ENCODE measurements at regions not wholly inside any gene's neighbourhood (a gene's known extent, or its start where the extent isn't known, plus 50 kb on each side); places are given as distances from the start of the nearest gene placed in this dataset.

DNA sequence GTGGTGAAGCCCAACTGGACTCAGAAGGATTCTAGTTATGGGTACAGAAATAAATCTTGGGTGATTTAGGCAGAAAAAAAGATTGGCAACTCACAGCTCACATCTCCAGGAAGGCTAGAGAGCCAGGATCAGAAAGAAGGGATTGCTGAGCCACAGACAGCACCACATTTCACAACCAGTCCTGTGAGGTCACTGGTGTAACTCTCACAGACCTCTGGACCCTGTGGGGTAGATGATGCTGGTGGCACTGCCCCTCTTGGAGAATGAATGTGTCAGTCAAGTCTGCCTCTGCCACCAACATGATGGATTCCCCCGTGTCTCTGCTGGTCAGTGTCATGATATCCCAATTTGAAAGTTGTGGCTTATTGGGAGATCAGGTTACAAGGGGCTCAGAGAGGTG lies 70.9 kb upstream of the HMCN1 start:
- Histone ChIP-seq H3K4me1 (no peaks in the 10 kb centered on the region), H3K27me3 (no peaks in the 10 kb centered on the region), H3K36me3 (no peaks in the 10 kb centered on the region), H3K27ac (no peak overlapping the region), H3K4me3 (no peak overlapping the region), H3K9me3 (no peaks in the 10 kb centered on the region)
- no peak for TF ChIP-seq POLR2A (IDR thresholded peaks at IDR 0.05)
- TF ChIP-seq, protein P1, sequence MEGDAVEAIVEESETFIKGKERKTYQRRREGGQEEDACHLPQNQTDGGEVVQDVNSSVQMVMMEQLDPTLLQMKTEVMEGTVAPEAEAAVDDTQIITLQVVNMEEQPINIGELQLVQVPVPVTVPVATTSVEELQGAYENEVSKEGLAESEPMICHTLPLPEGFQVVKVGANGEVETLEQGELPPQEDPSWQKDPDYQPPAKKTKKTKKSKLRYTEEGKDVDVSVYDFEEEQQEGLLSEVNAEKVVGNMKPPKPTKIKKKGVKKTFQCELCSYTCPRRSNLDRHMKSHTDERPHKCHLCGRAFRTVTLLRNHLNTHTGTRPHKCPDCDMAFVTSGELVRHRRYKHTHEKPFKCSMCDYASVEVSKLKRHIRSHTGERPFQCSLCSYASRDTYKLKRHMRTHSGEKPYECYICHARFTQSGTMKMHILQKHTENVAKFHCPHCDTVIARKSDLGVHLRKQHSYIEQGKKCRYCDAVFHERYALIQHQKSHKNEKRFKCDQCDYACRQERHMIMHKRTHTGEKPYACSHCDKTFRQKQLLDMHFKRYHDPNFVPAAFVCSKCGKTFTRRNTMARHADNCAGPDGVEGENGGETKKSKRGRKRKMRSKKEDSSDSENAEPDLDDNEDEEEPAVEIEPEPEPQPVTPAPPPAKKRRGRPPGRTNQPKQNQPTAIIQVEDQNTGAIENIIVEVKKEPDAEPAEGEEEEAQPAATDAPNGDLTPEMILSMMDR (IDR thresholded peaks at IDR 0.05), result no peak
- DNase-seq, result no peak

DNA sequence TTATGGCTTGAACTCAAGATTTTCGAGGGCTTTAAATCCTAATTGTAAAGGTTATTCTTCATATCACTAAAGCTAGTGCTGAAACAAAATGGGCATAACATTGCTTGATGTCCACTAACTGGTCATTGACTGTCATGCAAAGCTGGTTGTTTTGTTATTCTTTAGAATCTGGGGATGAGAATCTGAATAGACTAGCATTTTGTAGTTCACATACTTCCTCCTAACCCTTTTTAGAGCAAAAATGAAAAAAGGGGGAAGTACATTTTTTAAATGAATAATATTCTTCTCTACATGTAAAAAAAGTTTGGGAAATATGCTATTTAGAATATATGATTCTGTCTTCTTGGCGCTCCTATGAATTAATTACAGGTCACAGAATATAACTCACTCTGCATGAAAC lies 72.2 kb upstream of the HMCN1 start:
- Histone ChIP-seq H3K9me3 (no peaks in the 10 kb centered on the region), H3K4me1 (no peaks in the 10 kb centered on the region), H3K4me3 (no peak overlapping the region), H3K36me3 (no peaks in the 10 kb centered on the region), H3K27me3 (no peaks in the 10 kb centered on the region), H3K27ac (no peak overlapping the region)
- TF ChIP-seq, protein P1 (IDR thresholded peaks at IDR 0.05), result no peak
- TF ChIP-seq POLR2A (IDR thresholded peaks at IDR 0.05), result no peak
- DNase-seq, result no peak

DNA sequence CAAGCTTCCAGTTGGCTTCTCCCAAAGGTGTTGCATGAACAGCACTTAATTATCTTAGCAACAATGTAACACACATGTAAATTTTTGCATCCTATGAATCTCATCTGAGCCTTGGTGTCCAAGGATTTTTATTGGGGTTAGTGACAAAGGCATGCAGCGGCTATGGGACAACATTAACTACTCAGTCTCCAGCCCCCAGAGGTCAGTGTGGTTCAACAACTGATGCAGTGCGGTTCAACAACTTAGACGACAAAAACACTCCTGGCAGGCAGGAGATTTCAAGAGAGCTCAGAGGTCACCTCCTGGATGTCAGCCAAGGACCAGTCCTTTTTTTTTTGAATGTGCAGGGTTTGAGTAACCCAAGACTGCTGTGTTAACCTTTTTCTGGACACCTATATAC lies 77.5 kb upstream of the HMCN1 start:
- DNase-seq, result no peak
- H3K27ac ChIP-seq, result no peak overlapping the region
- H3K4me1 ChIP-seq, result no peaks in the 10 kb centered on the region
- no peaks in the 10 kb centered on the region for H3K27me3 ChIP-seq
- no peak for TF ChIP-seq POLR2A (IDR thresholded peaks at IDR 0.05)
- TF ChIP-seq, protein P1 (IDR thresholded peaks at IDR 0.05), result no peak
- no peaks in the 10 kb centered on the region for H3K9me3 ChIP-seq
- no peaks in the 10 kb centered on the region for H3K36me3 ChIP-seq
- H3K4me3 ChIP-seq, result no peak overlapping the region

DNA sequence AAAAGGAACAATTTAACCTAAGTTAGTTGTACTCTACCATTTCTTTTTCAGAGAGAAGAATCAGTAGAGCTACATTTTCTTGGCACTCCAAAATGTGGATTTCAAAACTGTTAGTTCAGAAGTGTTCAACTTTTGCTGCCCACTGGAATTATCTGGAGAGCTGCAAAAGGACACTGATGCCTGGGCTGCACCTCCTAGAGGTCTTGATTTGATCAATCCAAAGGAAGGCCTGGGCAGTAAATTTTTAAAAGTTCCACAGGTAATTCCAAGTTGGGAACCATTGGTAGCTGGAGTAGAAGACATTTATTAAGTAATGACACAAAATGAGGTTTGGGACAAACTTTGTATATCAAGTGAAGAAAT lies 79.3 kb upstream of the HMCN1 start:
- Histone ChIP-seq H3K4me1 (peaks cover 0 to 4% (median 0%) of the 10 kb centered on the region in 4 donors), H3K9me3 (no peaks in the 10 kb centered on the region), H3K36me3 (no peaks in the 10 kb centered on the region), H3K27me3 (no peaks in the 10 kb centered on the region), H3K4me3 (no peak overlapping the region), H3K27ac (no peak overlapping the region)
- DNase-seq, result no peak
- no peak for TF ChIP-seq POLR2A (IDR thresholded peaks at IDR 0.05)
- TF ChIP-seq, protein P1 (IDR thresholded peaks at IDR 0.05), result no peak

GRCh38 chr1:185654199-185654951 lies 79.8 kb upstream of the HMCN1 start:
- no peak for TF ChIP-seq POLR2A (IDR thresholded peaks at IDR 0.05)
- TF ChIP-seq, protein P1 (IDR thresholded peaks at IDR 0.05), result no peak
- Histone ChIP-seq H3K4me3 (no peak overlapping the region), H3K27ac (no peak overlapping the region), H3K9me3 (no peaks in the 10 kb centered on the region), H3K36me3 (no peaks in the 10 kb centered on the region), H3K4me1 (peaks cover 0 to 4% (median 0%) of the 10 kb centered on the region in 4 donors), H3K27me3 (no peaks in the 10 kb centered on the region)
- DNase-seq, result no peak
